HG03060 (cell line): ENCODE measurements at regions not wholly inside any gene's neighbourhood (a gene's known extent, or its start where the extent isn't known, plus 50 kb on each side); places are given as distances from the start of the nearest gene placed in this dataset.

ENCODE experiments used
- ATAC-seq: cut with Tn5 transposase; IDR thresholded peaks from one replicate; pipeline ENCODE4 v1.9.1; 2021; ENCODE audit warnings: low read depth, moderate number of reproducible peaks; ENCODE audit not compliant: unreplicated experiment

DNA sequence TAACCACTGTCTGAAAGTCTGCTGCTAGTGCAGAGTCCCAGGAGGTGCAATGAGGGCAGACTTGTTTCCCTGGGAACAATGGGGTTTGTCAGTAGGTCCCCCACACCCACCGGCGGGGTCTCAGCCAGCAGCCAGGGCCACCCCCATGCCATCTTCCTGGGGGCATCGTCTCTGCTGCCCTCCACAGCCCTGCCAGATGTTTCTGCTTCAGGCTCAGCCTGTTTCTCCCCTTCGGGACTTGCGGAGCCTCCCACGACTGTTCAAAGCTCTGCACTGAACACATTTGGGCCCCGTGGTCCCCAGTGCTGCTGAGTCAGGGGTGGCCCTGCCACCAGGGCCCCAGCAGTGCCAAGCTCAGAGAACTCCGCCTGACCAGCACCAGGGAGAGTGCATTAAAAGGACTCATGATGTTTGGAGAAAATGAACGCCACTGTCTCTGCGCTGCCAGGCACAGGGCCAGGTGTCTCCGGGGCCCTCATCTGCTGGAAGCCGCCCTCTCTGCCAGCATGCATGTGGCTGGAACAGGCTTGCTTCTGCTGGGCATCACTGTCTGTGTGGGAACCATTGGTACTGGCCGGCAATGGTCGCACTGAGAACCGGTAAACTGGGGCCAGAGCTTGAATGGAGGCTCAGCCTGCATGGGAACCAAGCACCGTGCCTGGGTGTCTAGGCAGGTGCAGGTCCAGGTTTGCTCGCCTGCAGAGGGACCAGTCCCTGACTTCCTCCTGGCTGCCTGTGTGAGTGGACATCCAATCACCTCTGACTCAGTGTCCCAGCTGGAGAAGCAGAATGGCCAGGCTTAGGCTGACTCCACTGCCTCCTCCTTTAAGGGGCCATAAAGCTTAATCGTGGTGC lies 345.1 kb downstream of the GLRX3 start:
- ATAC-seq: no peak

DNA sequence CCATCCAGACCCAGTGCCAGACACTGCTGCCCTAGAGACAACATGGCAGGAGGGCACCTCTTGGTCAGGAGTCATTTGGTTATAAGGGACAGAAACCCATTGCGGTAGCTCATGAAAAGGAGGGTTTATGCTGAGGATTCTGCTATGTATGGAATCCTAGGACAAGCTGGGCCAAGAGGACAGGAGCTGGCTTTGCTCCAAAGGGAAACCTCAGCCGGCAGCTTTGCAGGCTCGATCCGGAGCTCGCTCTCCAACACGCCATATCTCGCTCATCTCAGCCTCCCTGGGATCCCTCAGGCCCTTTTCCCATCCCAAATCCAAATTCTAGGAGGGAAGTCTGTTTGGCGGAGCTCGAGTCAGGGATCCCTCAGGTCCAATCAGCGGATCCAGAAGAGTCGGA lies 345.7 kb downstream of the GLRX3 start:
- ATAC-seq: no peak

DNA sequence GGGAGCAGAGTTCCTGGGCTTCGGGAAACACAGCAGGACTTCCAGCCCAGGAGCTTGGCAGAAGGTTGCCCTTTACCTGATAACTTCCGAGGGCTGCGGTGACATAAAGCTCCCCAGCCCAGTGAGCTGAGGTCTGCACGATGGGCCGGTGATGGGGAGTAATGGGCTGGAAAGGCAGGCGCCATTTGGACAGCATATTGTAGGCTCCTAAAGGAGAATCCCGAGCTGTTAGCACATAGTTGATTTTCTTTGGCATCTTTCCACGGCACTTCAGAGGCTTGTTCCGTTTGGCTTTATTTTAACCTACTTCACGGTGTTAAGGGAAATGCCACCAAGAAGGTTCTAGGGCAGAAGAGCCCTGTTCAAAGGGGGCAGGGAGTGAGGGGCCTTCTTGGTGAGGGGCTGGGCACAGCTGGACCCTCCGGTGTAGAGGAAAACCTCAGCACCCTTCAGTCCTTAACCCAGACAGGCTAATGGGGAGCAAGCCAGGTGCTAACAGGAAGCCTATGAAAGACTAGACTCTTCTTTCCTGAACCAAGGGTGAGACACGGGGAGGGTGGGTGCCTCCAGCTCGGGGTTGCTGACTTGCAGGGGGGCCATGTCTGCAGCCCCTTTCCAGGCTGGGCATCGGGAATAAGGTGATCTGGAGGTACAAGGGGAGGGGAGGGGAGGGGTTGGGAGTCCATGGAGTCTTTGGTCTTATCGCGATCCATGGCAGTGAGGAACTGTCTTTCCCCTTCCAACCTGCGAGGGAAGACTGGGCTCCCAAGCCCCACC lies 347.7 kb downstream of the GLRX3 start:
- no peak for ATAC-seq

- no peak for ATAC-seq
Observed at GRCh38 chr10:130484468-130485180, 348.4 kb downstream of the GLRX3 start.

DNA sequence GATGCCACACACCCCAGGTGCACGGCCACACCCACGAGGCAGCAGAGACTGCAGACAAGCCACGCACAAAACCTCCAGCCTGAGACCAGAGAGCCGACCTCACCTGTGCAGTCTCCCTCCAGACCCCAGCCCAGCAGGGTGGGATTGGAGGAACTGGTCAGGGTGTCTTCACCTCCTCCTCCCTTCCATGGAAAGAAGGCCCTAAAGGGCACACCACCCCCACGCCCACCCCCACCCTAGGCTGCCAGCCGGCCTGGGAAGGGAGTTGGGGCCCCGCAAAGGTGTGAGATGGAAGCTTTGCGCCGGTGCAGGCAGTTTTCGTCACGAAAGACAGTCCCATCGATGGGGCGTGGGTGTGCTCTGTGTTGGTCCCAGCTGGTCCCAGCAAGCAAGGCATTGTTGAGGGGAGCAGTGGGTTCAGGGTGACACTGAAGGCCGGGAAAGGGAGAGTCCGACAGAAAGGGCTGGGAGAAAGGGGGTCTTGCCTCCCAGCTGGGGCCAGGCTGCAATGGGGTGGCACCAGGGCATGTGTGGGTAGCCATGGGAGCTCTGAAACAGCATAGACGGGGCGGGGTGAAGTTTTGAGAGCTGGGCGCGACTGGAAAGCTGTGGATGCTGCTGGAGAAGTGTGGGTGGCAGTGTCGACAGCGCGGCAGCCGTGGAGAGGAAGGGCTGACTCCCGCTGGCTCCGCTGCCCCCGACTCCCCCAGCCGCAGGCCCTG lies 349.2 kb downstream of the GLRX3 start:
- ATAC-seq: no peak

GRCh38 chr10:130485958-130486895 lies 350.0 kb downstream of the GLRX3 start:
- no peak for ATAC-seq

DNA sequence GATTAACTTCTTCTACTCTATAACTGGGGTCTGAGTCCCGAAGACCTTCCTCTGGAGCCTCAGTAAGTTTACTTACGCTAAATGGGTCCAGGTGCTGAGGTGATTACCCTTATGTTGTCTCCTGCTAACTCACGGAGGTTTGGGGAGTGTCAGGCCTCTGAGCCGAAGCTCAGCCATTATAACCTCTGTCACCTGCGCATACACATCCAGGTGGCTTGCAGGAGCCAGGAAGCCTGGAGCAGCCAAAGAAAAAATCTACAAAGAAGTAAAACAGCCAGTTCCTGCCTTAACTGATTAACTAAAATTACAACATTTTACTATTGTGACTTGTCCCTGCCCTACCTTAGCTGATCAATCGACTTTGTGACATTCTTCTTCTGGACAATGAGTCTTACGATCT lies 350.7 kb downstream of the GLRX3 start:
- no peak for ATAC-seq

DNA sequence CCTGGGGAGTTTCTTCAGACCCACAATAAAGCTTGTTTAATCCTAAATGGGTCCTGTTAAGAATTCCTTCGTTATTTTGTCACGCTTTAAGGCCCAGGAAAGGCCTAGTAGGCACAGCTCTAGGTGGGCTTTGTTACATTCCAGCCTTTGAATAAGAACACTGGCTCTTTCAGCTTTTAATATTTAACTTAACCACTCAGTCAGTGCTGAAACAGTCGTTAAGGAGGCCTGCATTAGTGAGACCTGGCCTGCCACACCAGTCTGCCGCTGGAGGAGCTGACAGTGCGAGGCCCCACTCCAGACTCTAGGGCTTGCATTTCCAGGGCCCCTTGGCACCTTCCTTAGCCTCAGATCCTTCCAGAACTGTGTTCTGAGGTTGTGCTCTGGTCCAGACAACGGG lies 351.4 kb downstream of the GLRX3 start:
- no peak for ATAC-seq

DNA sequence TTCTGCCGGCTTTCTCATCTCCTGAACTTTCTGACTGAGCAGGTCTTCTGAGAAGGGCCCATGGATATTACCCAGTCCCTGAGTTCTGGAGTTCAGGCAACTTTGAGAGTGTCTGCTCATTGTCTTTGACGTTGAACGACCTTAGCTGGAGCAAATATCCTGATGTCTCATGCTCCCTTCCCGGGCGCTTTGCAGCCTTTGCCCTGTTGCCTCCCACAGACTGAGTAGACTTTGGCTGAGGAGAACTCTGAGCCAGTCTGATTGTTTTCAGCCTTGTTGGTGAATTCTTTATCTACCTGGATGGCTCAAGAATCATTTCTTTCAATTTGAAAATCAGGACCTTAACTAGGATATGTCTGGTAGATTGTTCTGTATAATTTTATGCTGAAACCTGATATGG lies 353.7 kb downstream of the GLRX3 start:
- ATAC-seq: no peak

- no peak for ATAC-seq
Observed at GRCh38 chr10:130491011-130491692, 355.0 kb downstream of the GLRX3 start.

DNA sequence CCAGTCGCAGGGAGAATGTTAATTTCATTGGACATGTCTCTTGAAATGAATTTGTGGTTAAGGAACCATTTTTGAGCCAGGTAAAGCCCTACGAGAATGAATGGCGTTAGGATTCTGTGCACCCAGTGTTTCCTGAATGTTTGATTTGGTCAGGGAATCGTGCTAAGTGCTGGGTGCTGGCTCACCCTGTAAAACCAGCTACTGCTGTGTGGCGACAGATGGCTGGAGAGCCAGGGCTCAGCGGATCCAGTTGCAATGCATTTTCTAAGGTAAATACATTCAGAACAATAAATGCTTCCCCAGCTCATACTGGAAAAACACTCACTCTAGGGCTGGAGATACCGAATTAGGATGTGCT lies 355.5 kb downstream of the GLRX3 start:
- ATAC-seq: no peak

GRCh38 chr10:130492266-130492934 lies 356.2 kb downstream of the GLRX3 start:
- ATAC-seq: no peak

DNA sequence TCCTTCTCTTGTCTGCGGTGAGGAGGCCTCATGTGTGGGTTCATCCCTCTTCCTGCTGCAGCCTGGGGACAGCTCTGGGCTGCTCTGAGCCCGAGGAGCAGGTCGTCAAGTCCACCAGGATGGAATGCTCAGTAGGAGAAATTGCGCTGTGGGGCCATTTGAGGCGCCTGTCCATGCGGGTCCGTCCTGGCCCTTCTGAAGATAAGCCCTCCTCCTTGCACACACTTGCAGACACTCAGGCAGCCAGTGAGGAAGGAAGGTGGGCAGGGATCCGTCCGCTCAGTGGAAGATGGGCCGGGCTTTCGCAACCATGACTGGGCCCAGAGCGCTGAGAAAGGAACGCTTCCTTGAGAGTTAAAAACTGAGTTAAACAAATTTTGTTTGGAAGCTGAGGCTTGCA lies 356.8 kb downstream of the GLRX3 start:
- no peak for ATAC-seq

GRCh38 chr10:130493446-130494145 lies 357.4 kb downstream of the GLRX3 start:
- ATAC-seq: no peak

- no peak for ATAC-seq
Observed at GRCh38 chr10:130495116-130495862, 359.1 kb downstream of the GLRX3 start.

DNA sequence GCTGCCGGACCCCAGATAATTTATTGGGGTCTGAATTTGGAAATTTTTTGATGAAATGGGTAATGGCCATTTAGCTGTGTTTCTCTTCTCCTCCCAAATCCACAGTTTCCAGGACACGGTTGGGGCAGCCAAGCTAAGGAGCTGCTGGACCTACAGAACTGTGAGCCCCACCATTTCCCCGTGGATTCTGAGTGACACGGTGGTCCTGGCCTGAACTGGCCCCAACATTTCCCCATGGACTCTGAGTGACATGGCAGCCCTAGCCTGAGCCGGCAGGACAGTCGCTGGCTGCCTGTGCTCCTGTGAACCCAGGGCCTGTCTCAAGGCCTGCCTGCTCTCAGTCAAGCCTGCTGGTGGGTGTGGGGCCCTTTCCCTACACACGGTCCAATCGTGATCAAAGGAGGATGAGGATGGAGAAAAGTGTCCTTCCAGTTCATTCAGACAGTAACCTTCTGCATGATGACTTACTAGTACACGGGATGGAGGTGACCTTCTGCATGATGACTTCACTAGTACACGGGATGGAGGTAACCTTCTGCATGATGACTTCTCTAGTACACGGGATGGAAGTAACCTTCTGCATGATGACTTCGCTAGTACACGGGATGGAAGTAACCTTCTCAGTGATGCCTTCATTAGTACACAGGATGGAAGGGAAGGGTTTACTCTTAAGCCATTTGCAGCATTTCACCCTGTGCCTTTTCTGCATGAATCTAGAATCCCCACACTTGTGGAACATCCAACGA lies 359.9 kb downstream of the GLRX3 start:
- no peak for ATAC-seq
